SK-N-SH (cell line): ENCODE measurements at regions not wholly inside any gene's neighbourhood (a gene's known extent, or its start where the extent isn't known, plus 50 kb on each side); places are given as distances from the start of the nearest gene placed in this dataset.

ENCODE experiments used
- CTCF ChIA-PET: fragments of 300-600, 350-600 bp; formaldehyde crosslinking; extraction: SDS; loops from one replicate; lab custom pipeline; 2021; lab: Yijun Ruan, JAX
- POLR2A ChIA-PET: fragments of 350-600 bp; sonication (Branson Sonifier 250); formaldehyde crosslinking; extraction: SDS; loops from one replicate; lab custom pipeline; 2020; ENCODE audit warnings: antibody characterized with exemption, inconsistent platforms; lab: Yijun Ruan, JAX
- DNase-seq: peaks from one replicate; pipeline ENCODE4 v3.0.0; 2012
- H2AFZ ChIP-seq: fragments of 200-600 bp; sonication (generic); 2 replicates; pipeline ENCODE4 v1.8.1; 2016; ENCODE audit warnings: antibody characterized with exemption, mild to moderate bottlenecking, low read depth
- H3F3A ChIP-seq: fragments of 200-600 bp; sonication (generic); replicated peaks from 2 replicates; pipeline ENCODE3; 2016; ENCODE audit warnings: antibody characterized with exemption, mild to moderate bottlenecking; ENCODE audit not compliant: insufficient read depth
- H3K27ac ChIP-seq, 2 experiments: fragments of 200-500 bp in 1 of 2; fragments of 200-600 bp in 1 of 2; sonication (Bioruptor generic) in 1 of 2; sonication (generic), shearing (Covaris generic) in 1 of 2; 2 replicates each; pipeline versions ENCODE4 v1.5.1 to v1.6.1; 2014 to 2016; ENCODE audit warnings: low read depth in 2 of 2, inconsistent platforms in 1 of 2, low read length in 1 of 2, mild to moderate bottlenecking in 1 of 2, mixed read lengths in 1 of 2
- H3K27me3 ChIP-seq: fragments of 200-600 bp; sonication (generic), shearing (Covaris generic); 2 replicates; pipeline ENCODE4 v1.6.1; 2016; ENCODE audit warnings: mixed run types; ENCODE audit not compliant: insufficient read depth
- H3K36me3 ChIP-seq, 2 experiments: fragments of 200-500 bp in 1 of 2; fragments of 200-600 bp in 1 of 2; sonication (Bioruptor generic) in 1 of 2; sonication (generic) in 1 of 2; replicated peaks in 1 of 2; 2 replicates each; pipeline versions ENCODE3 to v1.5.1; 2014 to 2016; ENCODE audit warnings: low read length in 1 of 2, mild to moderate bottlenecking in 1 of 2; ENCODE audit not compliant: insufficient read depth in 2 of 2, control insufficient read depth in 1 of 2
- H3K4me1 ChIP-seq, 2 experiments: fragments of 200-500 bp in 1 of 2; fragments of 200-600 bp in 1 of 2; sonication (Bioruptor generic) in 1 of 2; sonication (generic), shearing (Covaris generic) in 1 of 2; 2 replicates each; pipeline versions ENCODE4 v1.5.1 to v1.6.1; 2014 to 2016; ENCODE audit warnings: low read depth in 1 of 2, low read length in 1 of 2, mixed run types in 1 of 2; ENCODE audit not compliant: insufficient read depth in 2 of 2, control insufficient read depth in 1 of 2
- H3K4me2 ChIP-seq: fragments of 200-600 bp; sonication (generic), shearing (Covaris generic); 2 replicates; pipeline ENCODE4 v1.6.1; 2017; ENCODE audit warnings: mixed run types
- H3K4me3 ChIP-seq, 2 experiments: fragments of 200-500 bp in 1 of 2; fragments of 200-600 bp in 1 of 2; sonication (Bioruptor generic) in 1 of 2; sonication (generic), shearing (Covaris generic) in 1 of 2; 2 replicates each; pipeline versions ENCODE4 v1.5.1 to v1.8.1; 2014 to 2016; ENCODE audit warnings: low read depth in 2 of 2, inconsistent platforms in 1 of 2, low read length in 1 of 2, mild to moderate bottlenecking in 1 of 2, mixed read lengths in 1 of 2, moderate library complexity in 1 of 2
- H3K79me2 ChIP-seq: fragments of 200-600 bp; sonication (generic); 2 replicates; pipeline ENCODE4 v1.8.1; 2017; ENCODE audit warnings: mild to moderate bottlenecking; ENCODE audit not compliant: insufficient read depth
- H3K9ac ChIP-seq: fragments of 200-600 bp; sonication (generic); 2 replicates; pipeline ENCODE4 v1.6.1; 2017; ENCODE audit warnings: mixed run types
- H3K9me2 ChIP-seq: fragments of 200-600 bp; sonication (generic); 2 replicates; pipeline ENCODE4 v1.6.1; 2017; ENCODE audit warnings: mixed run types
- H3K9me3 ChIP-seq: fragments of 200-600 bp; sonication (generic); 2 replicates; pipeline ENCODE4 v1.6.1; 2017; ENCODE audit warnings: mixed run types, mild to moderate bottlenecking, moderate library complexity
- H4K20me1 ChIP-seq: fragments of 200-600 bp; sonication (generic); 2 replicates; pipeline ENCODE4 v1.6.1; 2017; ENCODE audit warnings: mild to moderate bottlenecking, mixed run types; ENCODE audit not compliant: insufficient read depth
- CHD2 ChIP-seq: fragments of 150-350 bp; IDR thresholded peaks from 2 replicates; pipeline ENCODE4 v1.6.1; 2018; ENCODE audit warnings: low read length; ENCODE audit not compliant: partially characterized antibody
- ELF1 ChIP-seq: IDR thresholded peaks from 2 replicates; pipeline ENCODE4 v1.4.0; 2012
- EP300 ChIP-seq, 2 experiments: IDR thresholded peaks; 2 replicates each; pipeline versions ENCODE4 v1.4.0 to v1.6.1; 2012; ENCODE audit warnings: borderline replicate concordance in 1 of 2, low read depth in 1 of 2, low read length in 1 of 2
- EZH2phosphoT487 ChIP-seq: fragments of 200-600 bp; sonication (generic); IDR thresholded peaks from 2 replicates; pipeline ENCODE4 v1.6.1; 2017; ENCODE audit warnings: low read depth, mixed run types, mild to moderate bottlenecking, antibody characterized with exemption, moderate library complexity, borderline replicate concordance
- FOXJ3 ChIP-seq: sonication (generic); formaldehyde crosslinking; IDR thresholded peaks from 2 replicates; pipeline ENCODE4 v1.5.1; 2020; ENCODE audit warnings: mild to moderate bottlenecking, missing genetic modification reagents
- FOXM1 ChIP-seq: IDR thresholded peaks from 2 replicates; pipeline ENCODE4 v1.4.0; 2012; ENCODE audit warnings: low read depth, mild to moderate bottlenecking
- GATA2 ChIP-seq: sonication (generic); formaldehyde crosslinking; IDR thresholded peaks from 2 replicates; pipeline ENCODE4 v1.5.0; 2020; ENCODE audit warnings: mild to moderate bottlenecking, missing genetic modification reagents
- IRF3 ChIP-seq: fragments of 150-350 bp; IDR thresholded peaks from 2 replicates; pipeline ENCODE4 v1.6.1; 2016; ENCODE audit warnings: mild to moderate bottlenecking, low read depth, low read length
- JUND ChIP-seq: IDR thresholded peaks from 2 replicates; pipeline ENCODE4 v1.4.0; 2012
- MEF2A ChIP-seq: IDR thresholded peaks from 2 replicates; pipeline ENCODE4 v1.4.0; 2012; ENCODE audit warnings: low read depth, borderline replicate concordance
- MXI1 ChIP-seq: IDR thresholded peaks from 2 replicates; pipeline ENCODE4 v1.6.1; 2012; ENCODE audit warnings: mild to moderate bottlenecking, low read depth, low read length, improper control_type of control experiment
- NFIC ChIP-seq: IDR thresholded peaks from 2 replicates; pipeline ENCODE4 v1.4.0; 2012; ENCODE audit warnings: borderline replicate concordance
- NRF1 ChIP-seq: IDR thresholded peaks from 2 replicates; pipeline ENCODE4 v1.6.1; 2012; ENCODE audit warnings: low read depth, mild to moderate bottlenecking, low read length
- POLR2AphosphoS5 ChIP-seq: IDR thresholded peaks from 2 replicates; pipeline ENCODE4 v1.6.1; 2012; ENCODE audit warnings: low read depth, low read length
- RXRA ChIP-seq: IDR thresholded peaks from 2 replicates; pipeline ENCODE4 v1.4.0; 2012; ENCODE audit warnings: low read depth, mild to moderate bottlenecking, borderline replicate concordance
- SIN3A ChIP-seq: IDR thresholded peaks from 2 replicates; pipeline ENCODE4 v1.6.1; 2012; ENCODE audit warnings: low read depth, mild to moderate bottlenecking, low read length, moderate library complexity, borderline replicate concordance
- TEAD4 ChIP-seq: IDR thresholded peaks from 2 replicates; pipeline ENCODE4 v1.4.0; 2012; ENCODE audit warnings: mild to moderate bottlenecking, borderline replicate concordance; ENCODE audit not compliant: insufficient read depth
- WGBS: methylation state at CpG from one replicate; pipeline ENCODE4 v1.1.6; 2017; ENCODE audit warnings: low lambda C conversion rate; 5-methylcytosine and 5-hydroxymethylcytosine counted together
- TF ChIP-seq, protein P1 (sequence below): IDR thresholded peaks from 2 replicates; pipeline ENCODE4 v1.4.0; 2012; ENCODE audit warnings: low read depth, borderline replicate concordance
- TF ChIP-seq, protein P2 (sequence below): IDR thresholded peaks from 2 replicates; pipeline ENCODE4 v1.6.1; 2012; ENCODE audit warnings: mild to moderate bottlenecking, low read depth, low read length, moderate library complexity

GRCh38 chr7:96416599-96416998 lies 94.7 kb upstream of the SLC25A13 start:
- CTCF ChIA-PET = interaction anchor here (1.2 to 10.3 kb wide), 9 partner anchors 9 to 610 kb away, joined by 3 to 130 read pairs (median 7); partner anchors contain the start of gene DLX5
- WGBS = 0% methylated on average over 1 of the region's 1 CpG
- TF ChIP-seq RXRA (no peak), JUND (no peak), TEAD4 (no peak), GATA2 (CRISPR knock-in tag) (peak; percentile 12; the same call in 1 of the 2 replicates), POLR2AphosphoS5 (no peak), EP300 (IDR thresholded peaks at IDR 0.05; ENCODE audit: borderline replicate concordance in 1 of 2, low read depth in 1 of 2, low read length in 1 of 2) (peak in 1 of 2 experiments; percentile 56; a peak in 2 of 4 replicates), NRF1 (no peak), MEF2A (no peak)
- TF ChIP-seq, protein P1, sequence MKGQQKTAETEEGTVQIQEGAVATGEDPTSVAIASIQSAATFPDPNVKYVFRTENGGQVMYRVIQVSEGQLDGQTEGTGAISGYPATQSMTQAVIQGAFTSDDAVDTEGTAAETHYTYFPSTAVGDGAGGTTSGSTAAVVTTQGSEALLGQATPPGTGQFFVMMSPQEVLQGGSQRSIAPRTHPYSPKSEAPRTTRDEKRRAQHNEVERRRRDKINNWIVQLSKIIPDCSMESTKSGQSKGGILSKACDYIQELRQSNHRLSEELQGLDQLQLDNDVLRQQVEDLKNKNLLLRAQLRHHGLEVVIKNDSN = no peak

GRCh38 chr7:96416116-96416515 lies 94.2 kb upstream of the SLC25A13 start:
- 61% methylated on average over 3 of the region's 3 CpGs for whole genome bisulfite sequencing
- H3K4me3 ChIP-seq = no peak overlapping the region
- H3K4me1 ChIP-seq = peaks cover 0 to 12% of the 10 kb centered on the region in 2 experiments; a peak in 2 of 4 replicates
- no peaks in the 10 kb centered on the region for H3F3A ChIP-seq
- H3K9me2 ChIP-seq = no peaks in the 10 kb centered on the region
- CTCF ChIA-PET = interaction anchor here (0.6 to 10.3 kb wide), 27 partner anchors 9 to 611 kb away, joined by 3 to 130 read pairs (median 4); partner anchors contain the start of genes DLX5 and SEM1
- no peak overlapping the region for H3K4me2 ChIP-seq
- H3K27ac ChIP-seq = peak overlapping the region in 1 of 2 experiments; percentile 67; a peak in 1 of 4 replicates
- no peak for DNase-seq
- H2AFZ ChIP-seq = no peak overlapping the region
- no peak overlapping the region for H3K9ac ChIP-seq
- H3K36me3 ChIP-seq = no peaks in the 10 kb centered on the region
- H4K20me1 ChIP-seq = no peaks in the 10 kb centered on the region
- H3K79me2 ChIP-seq = no peaks in the 10 kb centered on the region
- POLR2A ChIA-PET = no interaction called here
- no peaks in the 10 kb centered on the region for H3K9me3 ChIP-seq
- no peaks in the 10 kb centered on the region for H3K27me3 ChIP-seq
- TF ChIP-seq GATA2 (CRISPR knock-in tag) (no peak), ELF1 (no peak), CHD2 (no peak), EP300 (IDR thresholded peaks at IDR 0.05; ENCODE audit: borderline replicate concordance in 1 of 2, low read depth in 1 of 2, low read length in 1 of 2) (no peak), IRF3 (no peak), FOXM1 (no peak), TEAD4 (no peak), EZH2phosphoT487 (no peak), RXRA (no peak), NFIC (no peak), FOXJ3 (CRISPR knock-in tag) (no peak), SIN3A (no peak), MEF2A (no peak), MXI1 (no peak)
- TF ChIP-seq, protein P2, sequence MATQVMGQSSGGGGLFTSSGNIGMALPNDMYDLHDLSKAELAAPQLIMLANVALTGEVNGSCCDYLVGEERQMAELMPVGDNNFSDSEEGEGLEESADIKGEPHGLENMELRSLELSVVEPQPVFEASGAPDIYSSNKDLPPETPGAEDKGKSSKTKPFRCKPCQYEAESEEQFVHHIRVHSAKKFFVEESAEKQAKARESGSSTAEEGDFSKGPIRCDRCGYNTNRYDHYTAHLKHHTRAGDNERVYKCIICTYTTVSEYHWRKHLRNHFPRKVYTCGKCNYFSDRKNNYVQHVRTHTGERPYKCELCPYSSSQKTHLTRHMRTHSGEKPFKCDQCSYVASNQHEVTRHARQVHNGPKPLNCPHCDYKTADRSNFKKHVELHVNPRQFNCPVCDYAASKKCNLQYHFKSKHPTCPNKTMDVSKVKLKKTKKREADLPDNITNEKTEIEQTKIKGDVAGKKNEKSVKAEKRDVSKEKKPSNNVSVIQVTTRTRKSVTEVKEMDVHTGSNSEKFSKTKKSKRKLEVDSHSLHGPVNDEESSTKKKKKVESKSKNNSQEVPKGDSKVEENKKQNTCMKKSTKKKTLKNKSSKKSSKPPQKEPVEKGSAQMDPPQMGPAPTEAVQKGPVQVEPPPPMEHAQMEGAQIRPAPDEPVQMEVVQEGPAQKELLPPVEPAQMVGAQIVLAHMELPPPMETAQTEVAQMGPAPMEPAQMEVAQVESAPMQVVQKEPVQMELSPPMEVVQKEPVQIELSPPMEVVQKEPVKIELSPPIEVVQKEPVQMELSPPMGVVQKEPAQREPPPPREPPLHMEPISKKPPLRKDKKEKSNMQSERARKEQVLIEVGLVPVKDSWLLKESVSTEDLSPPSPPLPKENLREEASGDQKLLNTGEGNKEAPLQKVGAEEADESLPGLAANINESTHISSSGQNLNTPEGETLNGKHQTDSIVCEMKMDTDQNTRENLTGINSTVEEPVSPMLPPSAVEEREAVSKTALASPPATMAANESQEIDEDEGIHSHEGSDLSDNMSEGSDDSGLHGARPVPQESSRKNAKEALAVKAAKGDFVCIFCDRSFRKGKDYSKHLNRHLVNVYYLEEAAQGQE = no peak
- TF ChIP-seq, protein P1 = no peak

More at GRCh38 chr7:96416599-96416998, 94.7 kb upstream of the SLC25A13 start:
- POLR2A ChIA-PET = no interaction called here
- Histone ChIP-seq H3K79me2 (no peaks in the 10 kb centered on the region), H3K4me2 (no peak overlapping the region), H2AFZ (no peak overlapping the region), H3K9ac (no peak overlapping the region), H4K20me1 (no peaks in the 10 kb centered on the region), H3K27me3 (no peaks in the 10 kb centered on the region), H3K9me3 (no peaks in the 10 kb centered on the region), H3F3A (no peaks in the 10 kb centered on the region), H3K4me3 (no peak overlapping the region), H3K27ac (peak overlapping the region in 1 of 2 experiments; percentile 67; a peak in 1 of 4 replicates), H3K4me1 (peaks cover 0 to 12% of the 10 kb centered on the region in 2 experiments; a peak in 2 of 4 replicates), H3K9me2 (no peaks in the 10 kb centered on the region), H3K36me3 (no peaks in the 10 kb centered on the region)
- peak; percentile 44 for DNase-seq
